Left forelimb (tissue), 1 donor: ENCODE measurements at regions not wholly inside any gene's neighbourhood (a gene's known extent, or its start where the extent isn't known, plus 50 kb on each side); places are given as distances from the start of the nearest gene placed in this dataset.
"Not testable (repeated sequence)": the region's sequence is repeated elsewhere in the genome, so short reads cannot be mapped to it uniquely, and the experiment has no call there.

Source experiments
- DNase-seq: peaks from one replicate; pipeline ENCODE4 v3.0.0-alpha.2; 2018; ENCODE audit warnings: low spot score

- DNase-seq: no peak
These were observed 463.4 kb upstream of the NDN start for GRCh38 chr15:24150542-24150941.

GRCh38 chr15:24158306-24158705 lies 471.2 kb upstream of the NDN start:
- not testable (repeated sequence) for DNase-seq

- not testable (repeated sequence) for DNase-seq
These were observed 478.4 kb upstream of the NDN start for GRCh38 chr15:24165512-24165911.

DNA sequence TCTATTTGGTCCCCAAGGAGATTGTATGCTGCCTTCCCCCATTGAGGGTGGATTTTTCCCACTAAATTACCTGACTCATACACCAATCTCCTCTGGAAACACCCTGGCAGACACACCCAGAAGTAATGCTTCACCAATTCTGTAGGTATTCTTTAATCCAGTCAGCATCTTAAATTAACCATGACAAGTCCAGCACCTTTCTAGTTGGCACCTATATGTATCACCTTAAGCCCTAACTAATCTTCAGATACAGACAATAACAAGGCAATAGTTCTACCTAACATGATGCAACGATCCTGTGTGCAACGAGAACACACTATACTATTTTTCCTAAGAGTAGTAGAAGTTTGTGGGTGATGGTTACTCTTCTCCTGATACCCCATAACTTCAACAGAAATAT lies 473.3 kb upstream of the NPAP1 start:
- not testable (repeated sequence) for DNase-seq

- not testable (repeated sequence) for DNase-seq
These were observed 463.7 kb upstream of the NPAP1 start for GRCh38 chr15:24211742-24212476.

DNA sequence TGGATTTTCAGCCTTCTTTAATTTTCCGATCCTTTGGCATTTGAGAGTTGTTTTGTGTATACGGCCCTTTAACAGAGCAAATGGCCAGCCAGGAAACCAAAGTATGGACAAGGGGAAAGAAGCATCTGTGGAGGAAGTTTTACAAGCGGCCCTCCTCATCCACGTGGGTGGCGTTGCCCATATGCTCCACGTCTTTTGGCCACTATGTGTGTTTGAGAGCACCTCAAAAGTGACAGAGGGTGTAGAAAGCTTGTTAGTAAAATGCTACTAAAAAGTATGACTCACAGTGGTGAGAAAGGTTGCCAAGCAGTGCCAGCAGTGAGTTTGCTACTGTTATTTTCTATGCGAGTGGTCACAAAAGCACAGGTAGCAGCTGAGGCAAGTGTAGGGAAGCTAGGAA lies 451.8 kb upstream of the NPAP1 start:
- no peak for DNase-seq

- DNase-seq: no peak
These were observed 451.4 kb upstream of the NPAP1 start for GRCh38 chr15:24224161-24224560.

DNA sequence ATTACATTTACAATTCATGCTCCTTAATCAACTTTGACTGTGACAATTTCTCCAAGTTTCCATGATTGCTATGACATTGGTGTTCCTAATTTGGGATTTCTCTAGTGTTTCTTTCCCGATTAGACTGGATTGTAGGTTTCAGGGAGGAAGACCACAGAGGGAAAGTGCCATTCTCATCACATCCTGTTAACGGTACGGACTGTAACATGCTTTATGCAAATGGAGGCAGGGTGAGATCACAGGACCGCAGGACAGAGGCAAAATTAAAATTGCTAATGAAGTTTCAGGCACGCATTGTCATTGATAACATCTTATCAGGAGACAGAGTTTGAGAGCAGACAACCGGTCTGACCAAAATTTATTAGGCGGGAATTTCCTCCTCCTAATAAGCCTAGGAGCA lies 446.7 kb upstream of the NPAP1 start:
- not testable (repeated sequence) for DNase-seq

DNA sequence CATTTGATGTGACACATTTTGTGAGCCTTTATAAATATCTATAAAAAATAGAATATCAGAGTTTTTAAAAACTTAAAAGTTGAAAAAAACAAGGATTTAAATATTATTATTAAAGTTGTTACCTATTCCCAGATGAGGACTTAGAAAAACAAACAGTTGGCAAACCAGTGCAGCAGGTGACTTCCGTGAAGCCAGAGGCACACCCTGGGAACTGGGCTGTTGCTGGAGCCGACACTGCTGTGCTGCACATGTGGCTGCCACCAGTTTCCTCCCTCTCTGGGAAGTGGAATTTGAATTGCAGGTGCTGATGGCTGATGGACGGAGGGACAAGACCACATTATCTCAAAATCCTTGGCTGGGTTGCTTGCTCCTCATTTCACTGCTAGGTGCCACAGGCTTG lies 442.4 kb upstream of the NPAP1 start:
- not testable (repeated sequence) for DNase-seq

DNA sequence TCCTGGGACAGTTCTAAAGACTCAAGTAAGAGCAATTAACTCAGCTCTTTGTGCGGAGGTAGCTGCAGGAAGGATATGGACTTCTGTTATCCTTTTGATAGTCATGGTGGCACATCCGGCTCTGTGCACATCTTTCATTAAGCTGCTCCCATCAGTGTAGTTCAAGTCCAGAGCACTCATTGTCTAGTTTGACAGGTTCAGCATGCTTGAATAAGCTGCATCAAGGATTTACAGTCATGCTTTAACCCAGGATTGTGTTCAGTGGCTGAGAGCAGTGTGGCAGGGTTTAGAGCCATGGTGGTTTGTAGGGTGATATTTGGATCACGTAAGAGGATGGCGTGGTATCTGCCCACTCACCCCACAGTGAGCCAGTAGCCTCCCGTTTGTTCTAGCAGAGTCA lies 435.0 kb upstream of the NPAP1 start:
- not testable (repeated sequence) for DNase-seq

DNA sequence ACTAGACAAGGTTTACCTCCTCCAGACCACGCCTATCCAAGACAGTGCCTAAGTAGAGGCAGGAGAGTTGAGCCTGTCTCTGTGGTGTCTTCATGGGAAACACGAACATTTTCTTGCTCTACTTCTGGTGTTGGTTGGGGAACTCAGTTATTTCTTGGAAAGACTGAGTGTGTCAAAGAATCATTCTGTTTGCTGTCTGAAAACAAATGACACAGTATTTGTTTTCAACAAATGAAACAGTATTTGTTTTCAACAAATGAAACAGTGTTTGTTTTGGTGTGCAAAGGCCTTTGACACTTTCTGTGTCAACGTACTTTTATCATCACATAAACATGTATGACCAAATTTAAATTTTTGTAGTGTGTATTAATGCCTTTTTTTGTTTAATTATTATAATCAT lies 416.5 kb upstream of the NPAP1 start:
- not testable (repeated sequence) for DNase-seq

DNA sequence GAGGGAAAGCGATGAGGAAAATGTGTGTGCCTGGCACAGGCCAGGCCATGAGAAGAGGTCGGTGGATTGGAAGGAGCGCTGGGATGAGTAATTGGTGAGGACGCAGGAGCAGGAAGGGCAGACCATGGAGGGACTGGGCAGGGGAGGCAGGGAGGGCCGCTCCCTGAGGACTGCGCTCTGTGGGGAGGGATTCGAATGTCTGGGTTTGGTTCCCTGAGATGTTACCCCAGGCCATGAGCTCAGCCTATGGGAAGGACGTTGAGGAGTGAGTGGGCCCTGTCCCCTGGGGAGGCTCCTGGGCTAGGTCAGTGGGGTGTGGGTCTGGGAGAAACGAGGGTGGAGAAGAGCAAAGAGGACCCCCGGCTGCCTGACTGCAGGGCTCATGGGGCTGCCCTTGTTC lies 415.2 kb upstream of the NPAP1 start:
- not testable (repeated sequence) for DNase-seq

GRCh38 chr15:24260854-24261253 lies 414.7 kb upstream of the NPAP1 start:
- not testable (repeated sequence) for DNase-seq

- DNase-seq: not testable (repeated sequence)
These were observed 406.9 kb upstream of the NPAP1 start for GRCh38 chr15:24268536-24269165.

GRCh38 chr15:24269166-24269571 lies 406.4 kb upstream of the NPAP1 start:
- DNase-seq: no peak

DNA sequence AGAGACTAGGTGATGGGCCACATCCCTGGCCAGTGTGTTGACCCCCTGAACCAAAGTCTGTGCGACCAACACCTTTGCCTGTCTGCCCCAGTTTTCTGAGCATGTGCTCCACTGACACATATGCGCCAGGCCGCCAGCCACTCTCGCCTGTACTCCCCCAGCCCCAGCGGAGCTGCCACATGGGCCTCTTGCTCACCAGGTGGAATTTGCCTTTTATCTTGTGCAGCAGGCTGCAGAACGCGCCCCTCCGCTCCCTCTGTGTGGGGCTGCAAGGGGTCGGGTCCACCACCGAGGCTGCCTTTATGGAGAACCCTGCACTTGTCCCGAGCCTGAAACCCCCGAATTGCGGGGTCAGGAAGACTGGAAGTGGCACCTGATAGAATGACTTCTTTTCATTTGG lies 405.7 kb upstream of the NPAP1 start:
- no peak for DNase-seq

DNA sequence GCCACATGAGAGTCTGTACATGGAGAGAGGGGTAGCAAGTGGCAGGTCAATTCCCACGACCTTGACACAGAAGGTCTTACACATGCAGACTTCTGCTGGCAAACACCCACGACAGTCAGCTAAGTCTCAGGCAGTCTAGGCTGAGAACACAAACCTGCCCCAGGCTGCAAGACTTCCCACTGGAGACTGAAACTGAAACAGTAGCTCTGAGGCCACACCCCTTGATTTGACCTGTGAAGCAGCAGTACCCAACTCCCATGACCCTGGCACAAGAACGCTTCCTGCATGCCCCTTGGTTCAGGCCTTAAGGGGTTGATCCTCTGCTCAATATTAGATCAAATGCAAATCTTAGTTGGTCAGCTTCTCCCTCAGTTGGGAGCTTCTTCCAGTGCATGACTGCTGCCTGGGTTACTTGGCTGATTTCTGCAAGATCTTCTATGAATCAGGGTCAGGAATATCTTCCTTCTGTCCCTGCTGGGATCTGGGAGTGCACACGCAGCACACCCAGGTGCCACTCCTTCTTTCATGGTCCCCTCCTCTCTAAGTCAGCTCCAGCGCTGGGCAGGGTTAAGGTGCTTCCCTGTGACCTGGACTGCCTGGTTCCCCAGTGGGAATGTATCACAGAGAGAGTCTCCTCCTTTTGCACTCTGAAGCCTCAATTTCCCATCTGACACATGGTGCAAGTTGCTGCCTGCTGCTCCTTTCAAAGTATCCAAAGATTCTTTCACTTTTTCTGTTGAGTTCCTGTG lies 403.9 kb upstream of the NPAP1 start:
- DNase-seq: not testable (repeated sequence)

- no peak for DNase-seq
These were observed 382.7 kb upstream of the NPAP1 start for GRCh38 chr15:24292837-24293236.

DNA sequence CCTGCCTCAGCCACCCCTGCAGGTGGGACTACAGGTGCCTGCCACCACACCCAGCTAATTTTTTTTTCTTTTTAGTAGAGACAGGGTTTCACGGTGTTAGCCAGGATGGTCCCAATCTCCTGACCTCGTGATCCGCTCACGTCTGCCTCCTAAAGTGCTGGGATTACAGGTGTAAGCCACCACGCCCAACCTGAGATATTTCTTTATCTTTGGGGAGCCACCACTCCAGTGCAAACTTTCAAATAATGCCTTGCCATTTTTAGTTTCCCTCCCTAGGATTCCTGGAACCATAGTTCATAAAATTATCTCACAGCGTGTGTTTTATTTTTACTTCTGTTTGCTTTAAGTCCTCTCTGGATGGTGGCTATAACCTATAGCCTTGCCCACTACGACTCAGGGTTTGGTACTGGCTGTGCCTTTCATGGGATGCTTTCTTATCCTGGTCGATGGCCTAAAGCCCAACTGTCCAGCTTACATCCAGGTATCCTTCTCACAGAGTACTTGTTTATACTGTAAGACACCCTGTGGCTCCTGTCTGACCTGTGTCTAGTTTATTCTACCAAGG lies 374.7 kb upstream of the NPAP1 start:
- DNase-seq: not testable (repeated sequence)

- not testable (repeated sequence) for DNase-seq
These were observed 373.6 kb upstream of the NPAP1 start for GRCh38 chr15:24301999-24302398.

DNA sequence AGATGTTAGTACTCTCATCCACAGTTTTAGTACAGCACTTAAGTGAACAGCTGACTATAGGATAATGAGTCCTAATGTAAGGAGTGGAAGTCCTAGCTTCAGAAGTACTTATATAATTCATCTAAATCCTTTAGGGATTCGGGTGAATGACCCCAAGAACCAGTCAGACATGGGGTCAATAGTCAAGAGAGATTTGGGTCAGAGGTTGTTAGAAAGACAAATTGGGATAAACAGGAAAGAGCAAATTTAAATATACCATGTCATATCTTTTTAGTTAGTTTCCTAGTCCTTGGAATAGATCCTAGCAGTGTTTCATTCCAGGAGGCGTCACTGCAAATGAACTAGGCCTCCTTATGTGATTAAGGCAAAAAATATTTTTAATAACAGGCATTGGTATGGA lies 370.8 kb upstream of the NPAP1 start:
- not testable (repeated sequence) for DNase-seq

DNA sequence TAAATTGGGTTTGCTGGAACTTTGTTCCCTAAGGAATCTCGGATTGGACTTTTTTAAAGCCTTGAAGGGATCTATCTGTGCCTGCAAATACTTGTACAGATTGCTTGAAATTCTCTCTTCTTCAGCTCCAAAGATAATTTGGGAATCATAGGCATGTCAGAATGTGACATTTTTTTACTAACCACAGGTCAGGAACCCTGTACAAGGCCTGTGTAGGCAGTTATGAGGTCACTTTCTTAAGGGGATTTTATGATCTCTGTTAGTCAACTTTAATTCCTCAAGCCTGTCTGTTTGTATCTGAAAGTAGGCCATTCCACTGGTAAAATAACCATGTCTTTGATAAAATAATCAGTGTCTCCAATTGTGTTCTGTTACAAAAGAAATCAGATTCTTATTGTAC lies 369.9 kb upstream of the NPAP1 start:
- DNase-seq: not testable (repeated sequence)

- not testable (repeated sequence) for DNase-seq
These were observed 365.9 kb upstream of the NPAP1 start for GRCh38 chr15:24309700-24310099.
